H7 (cell line): ENCODE measurements at regions not wholly inside any gene's neighbourhood (a gene's known extent, or its start where the extent isn't known, plus 50 kb on each side); places are given as distances from the start of the nearest gene placed in this dataset.
A peak's percentile ranks its signal among the peaks of the same experiment; 100 is the strongest.

ENCODE experiments used
- DNase-seq: peaks from one replicate; pipeline ENCODE4 v3.0.0; 2012
- H3K27me3 ChIP-seq: 2 replicates; pipeline ENCODE4 v1.6.0; 2011; ENCODE audit warnings: mild to moderate bottlenecking, low read length; ENCODE audit not compliant: control insufficient read depth, insufficient read depth
- H3K36me3 ChIP-seq: replicated peaks from 2 replicates; pipeline ENCODE4 v1.5.1; 2011; ENCODE audit warnings: low read length; ENCODE audit not compliant: control insufficient read depth, insufficient read depth
- H3K4me3 ChIP-seq: 2 replicates; pipeline ENCODE4 v1.5.1; 2011; ENCODE audit warnings: low read depth, mild to moderate bottlenecking, control low read depth, low read length, moderate library complexity; ENCODE audit not compliant: insufficient read depth

- no peaks in the 10 kb centered on the region for H3K36me3 ChIP-seq
- DNase-seq, result no peak
- no peaks in the 10 kb centered on the region for H3K27me3 ChIP-seq
- no peak overlapping the region for H3K4me3 ChIP-seq
These were observed 335.7 kb downstream of the RFC3 start for GRCh38 chr13:34153428-34154180.

GRCh38 chr13:34155931-34156607, 338.1 kb downstream of the RFC3 start:
- H3K27me3 ChIP-seq, result no peaks in the 10 kb centered on the region
- no peak for DNase-seq
- H3K36me3 ChIP-seq, result no peaks in the 10 kb centered on the region
- H3K4me3 ChIP-seq, result no peak overlapping the region

GRCh38 chr13:34156841-34157365, 339.0 kb downstream of the RFC3 start:
- Histone ChIP-seq H3K27me3 (no peaks in the 10 kb centered on the region), H3K4me3 (no peak overlapping the region), H3K36me3 (no peaks in the 10 kb centered on the region)
- no peak for DNase-seq

- DNase-seq, result no peak
- H3K27me3 ChIP-seq, result no peaks in the 10 kb centered on the region
- no peak overlapping the region for H3K4me3 ChIP-seq
- no peaks in the 10 kb centered on the region for H3K36me3 ChIP-seq
These were observed 342.0 kb downstream of the RFC3 start for GRCh38 chr13:34159946-34160345.

GRCh38 chr13:34161931-34162543, 344.1 kb downstream of the RFC3 start:
- H3K27me3 ChIP-seq, result no peaks in the 10 kb centered on the region
- H3K4me3 ChIP-seq, result no peak overlapping the region
- H3K36me3 ChIP-seq, result no peaks in the 10 kb centered on the region
- no peak for DNase-seq

- Histone ChIP-seq H3K27me3 (no peaks in the 10 kb centered on the region), H3K4me3 (no peak overlapping the region), H3K36me3 (no peaks in the 10 kb centered on the region)
- DNase-seq, result no peak
These were observed 344.6 kb downstream of the RFC3 start for GRCh38 chr13:34162544-34162933.

- Histone ChIP-seq H3K27me3 (no peaks in the 10 kb centered on the region), H3K4me3 (no peak overlapping the region), H3K36me3 (no peaks in the 10 kb centered on the region)
- no peak for DNase-seq
These were observed 346.6 kb downstream of the RFC3 start for GRCh38 chr13:34164582-34164981.

- no peak overlapping the region for H3K4me3 ChIP-seq
- H3K36me3 ChIP-seq, result no peaks in the 10 kb centered on the region
- DNase-seq, result no peak
- no peaks in the 10 kb centered on the region for H3K27me3 ChIP-seq
These were observed 347.2 kb downstream of the RFC3 start for GRCh38 chr13:34165158-34165557.

GRCh38 chr13:34166406-34166805, 348.5 kb downstream of the RFC3 start:
- Histone ChIP-seq H3K36me3 (no peaks in the 10 kb centered on the region), H3K27me3 (no peaks in the 10 kb centered on the region), H3K4me3 (no peak overlapping the region)
- no peak for DNase-seq

- Histone ChIP-seq H3K4me3 (no peak overlapping the region), H3K36me3 (no peaks in the 10 kb centered on the region), H3K27me3 (no peaks in the 10 kb centered on the region)
- DNase-seq, result no peak
These were observed 349.4 kb downstream of the RFC3 start for GRCh38 chr13:34167347-34167746.

GRCh38 chr13:34172048-34172447, 354.1 kb downstream of the RFC3 start:
- Histone ChIP-seq H3K36me3 (no peaks in the 10 kb centered on the region), H3K4me3 (no peak overlapping the region), H3K27me3 (no peaks in the 10 kb centered on the region)
- DNase-seq, result no peak

- Histone ChIP-seq H3K4me3 (no peak overlapping the region), H3K27me3 (no peaks in the 10 kb centered on the region), H3K36me3 (no peaks in the 10 kb centered on the region)
- no peak for DNase-seq
These were observed 356.8 kb downstream of the RFC3 start for GRCh38 chr13:34174671-34175145.

GRCh38 chr13:34175551-34175950, 357.6 kb downstream of the RFC3 start:
- Histone ChIP-seq H3K36me3 (no peaks in the 10 kb centered on the region), H3K27me3 (no peaks in the 10 kb centered on the region), H3K4me3 (no peak overlapping the region)
- no peak for DNase-seq

- DNase-seq, result no peak
- Histone ChIP-seq H3K27me3 (no peaks in the 10 kb centered on the region), H3K36me3 (no peaks in the 10 kb centered on the region), H3K4me3 (no peak overlapping the region)
These were observed 358.7 kb downstream of the RFC3 start for GRCh38 chr13:34176633-34177032.

GRCh38 chr13:34179481-34179880, 361.5 kb downstream of the RFC3 start:
- no peaks in the 10 kb centered on the region for H3K27me3 ChIP-seq
- peak; percentile 28 for DNase-seq
- no peak overlapping the region for H3K4me3 ChIP-seq
- H3K36me3 ChIP-seq, result no peaks in the 10 kb centered on the region
